A549 (cell line): ENCODE measurements at regions not wholly inside any gene's neighbourhood (a gene's known extent, or its start where the extent isn't known, plus 50 kb on each side); places are given as distances from the start of the nearest gene placed in this dataset.

ENCODE experiments used
- ATAC-seq, 2 experiments: fragments of 200-7000 bp in 1 of 2; fragments of >200 bp in 1 of 2; cut with Nextera tagmentation in 1 of 2; cut with Tn5 transposase in 1 of 2; 3 replicates each; pipeline versions ENCODE4 v1.8.0 to v1.9.1; 2018 to 2020; ENCODE audit warnings: mild to moderate bottlenecking in 1 of 2, moderate library complexity in 1 of 2
- CTCF ChIA-PET: fragments of 300-600 bp; sonication (Branson Sonifier 250); formaldehyde crosslinking; extraction: SDS; loops from one replicate; lab custom pipeline; 2021; ENCODE audit warnings: antibody characterized with exemption, inconsistent platforms; lab: Yijun Ruan, JAX
- POLR2A ChIA-PET: fragments of 350-600 bp; formaldehyde crosslinking; extraction: SDS; loops from one replicate; lab custom pipeline; 2021; ENCODE audit warnings: antibody characterized with exemption, inconsistent platforms; lab: Yijun Ruan, JAX
- DNase-seq, 2 experiments: peaks; one replicate each; pipeline versions ENCODE4 v3.0.0 to v3.0.0-alpha.2; 2011 to 2016; ENCODE audit warnings: low read depth in 1 of 2, low spot score in 1 of 2
- FAIRE-seq: peaks from 2 replicates; lab custom pipeline; 2011; peaks lifted over from hg19 to GRCh38; lab: Jason Lieb, UNC
- H3K27ac ChIP-seq, 2 experiments: fragments of >200 bp; sonication (Bioruptor Twin); formaldehyde crosslinking; 3 replicates each; pipeline ENCODE4 v1.5.1; 2016 to 2017
- H3K4me1 ChIP-seq: fragments of >200 bp; sonication (Bioruptor Twin); formaldehyde crosslinking; 3 replicates; pipeline ENCODE4 v1.6.1; 2016
- H3K4me2 ChIP-seq: fragments of >200 bp; sonication (Bioruptor Twin); formaldehyde crosslinking; 3 replicates; pipeline ENCODE4 v1.6.1; 2016
- H3K4me3 ChIP-seq: fragments of >200 bp; sonication (Bioruptor Twin); formaldehyde crosslinking; 3 replicates; pipeline ENCODE4 v1.5.1; 2016
- H3K9me3 ChIP-seq: fragments of >200 bp; sonication (Bioruptor Twin); formaldehyde crosslinking; 3 replicates; pipeline ENCODE4 v1.6.1; 2016
- CEBPB ChIP-seq, 2 experiments: fragments of >200 bp in 1 of 2; sonication (Bioruptor Twin) in 1 of 2; formaldehyde crosslinking in 1 of 2; IDR thresholded peaks; 2 replicates each; pipeline ENCODE4 v1.6.1; 2012 to 2016
- CHD4 ChIP-seq: fragments of 200-600 bp; sonication (generic); IDR thresholded peaks from 2 replicates; pipeline ENCODE4 v1.6.1; 2016; ENCODE audit warnings: antibody characterized with exemption, mild to moderate bottlenecking, borderline replicate concordance
- EHF ChIP-seq: fragments of 250-450 bp; sonication (Bioruptor Pico); IDR thresholded peaks from 2 replicates; pipeline ENCODE4 v1.5.0; 2020; ENCODE audit warnings: mild to moderate bottlenecking
- ESRRA ChIP-seq: fragments of 150-350 bp; IDR thresholded peaks from 2 replicates; pipeline ENCODE4 v1.6.1; 2014; ENCODE audit warnings: mild to moderate bottlenecking, low read length, borderline replicate concordance
- FOSB ChIP-seq: fragments of 250-450 bp; sonication (Bioruptor Pico); IDR thresholded peaks from 2 replicates; pipeline ENCODE4 v1.5.0; 2020; ENCODE audit warnings: mild to moderate bottlenecking, moderate library complexity
- FOSL2 ChIP-seq, 2 experiments: fragments of 450-650 bp in 1 of 2; fragments of >200 bp in 1 of 2; sonication (Bioruptor Twin) in 1 of 2; formaldehyde crosslinking; IDR thresholded peaks; 2 replicates each; pipeline versions ENCODE4 v1.5.0 to v1.6.1; 2016 to 2020; ENCODE audit warnings: mild to moderate bottlenecking in 1 of 2, moderate library complexity in 1 of 2
- GATA3 ChIP-seq: IDR thresholded peaks from 2 replicates; pipeline ENCODE4 v1.6.1; 2012; ENCODE audit warnings: borderline replicate concordance
- HDAC2 ChIP-seq: fragments of 200-600 bp; sonication (generic); IDR thresholded peaks from 2 replicates; pipeline ENCODE4 v1.6.1; 2016
- HOXB5 ChIP-seq: fragments of 250-450 bp; sonication (Bioruptor Pico); IDR thresholded peaks from 2 replicates; pipeline ENCODE4 v1.5.0; 2020; ENCODE audit warnings: mild to moderate bottlenecking, moderate library complexity
- JUN ChIP-seq, 2 experiments: fragments of >200 bp; sonication (Bioruptor Twin); formaldehyde crosslinking; IDR thresholded peaks; 2 replicates in 1 of 2; 3 replicates in 1 of 2; pipeline ENCODE4 v1.6.1; 2016 to 2017
- KDM1A ChIP-seq: fragments of 200-600 bp; sonication (generic); IDR thresholded peaks from 2 replicates; pipeline ENCODE4 v1.6.1; 2016; ENCODE audit warnings: low read depth, mild to moderate bottlenecking
- NPAS2 ChIP-seq: fragments of 250-450 bp; sonication (Bioruptor Pico); IDR thresholded peaks from 2 replicates; pipeline ENCODE4 v1.8.0; 2022; ENCODE audit warnings: mild to moderate bottlenecking, moderate library complexity, borderline replicate concordance
- POLR2A ChIP-seq: IDR thresholded peaks from 2 replicates; pipeline ENCODE4 v1.6.1; 2012; ENCODE audit warnings: mild to moderate bottlenecking, low read length
- RAD21 ChIP-seq, 2 experiments: fragments of >200 bp in 1 of 2; sonication (Bioruptor Twin) in 1 of 2; formaldehyde crosslinking in 1 of 2; IDR thresholded peaks in 1 of 2; conservative IDR thresholded peaks in 1 of 2; 2 replicates in 1 of 2; 3 replicates in 1 of 2; pipeline ENCODE4 v1.6.1; 2012 to 2018; ENCODE audit warnings: inconsistent platforms in 1 of 2
- RFX5 ChIP-seq: fragments of 450-650 bp; IDR thresholded peaks from 2 replicates; pipeline ENCODE4 v1.7.1; 2014; ENCODE audit warnings: antibody characterized with exemption, mild to moderate bottlenecking, moderate library complexity
- RNF2 ChIP-seq: fragments of 200-600 bp; sonication (generic); IDR thresholded peaks from 2 replicates; pipeline ENCODE4 v1.6.1; 2016; ENCODE audit warnings: low read depth, mild to moderate bottlenecking, antibody characterized with exemption, moderate library complexity, borderline replicate concordance
- SREBF2 ChIP-seq: fragments of 450-650 bp; IDR thresholded peaks from 2 replicates; pipeline ENCODE4 v1.6.1; 2014; ENCODE audit warnings: mild to moderate bottlenecking, moderate library complexity
- TFCP2L1 ChIP-seq: fragments of 250-450 bp; sonication (Bioruptor Pico); IDR thresholded peaks from 2 replicates; pipeline ENCODE4 v1.5.0; 2021; ENCODE audit warnings: mild to moderate bottlenecking
- ZC3H11A ChIP-seq: fragments of 450-650 bp; IDR thresholded peaks from 2 replicates; pipeline ENCODE4 v1.6.1; 2014; ENCODE audit warnings: antibody characterized with exemption, mild to moderate bottlenecking
- WGBS: methylation state at CpG from one replicate; pipeline ENCODE4 v1.1.6; 2017; ENCODE audit errors: missing lambda C conversion rate; 5-methylcytosine and 5-hydroxymethylcytosine counted together
- TF ChIP-seq, protein P1 (sequence below): fragments of 450-650 bp; IDR thresholded peaks from 2 replicates; pipeline ENCODE4 v1.6.1; 2014; ENCODE audit warnings: antibody characterized with exemption
- TF ChIP-seq, protein P2 (sequence below): fragments of >200 bp; sonication (Bioruptor Twin); formaldehyde crosslinking; IDR thresholded peaks from 3 replicates; pipeline ENCODE4 v1.5.1; 2016
- TF ChIP-seq, protein P3 (sequence below): fragments of 150-350 bp; IDR thresholded peaks from 2 replicates; pipeline ENCODE4 v1.6.1; 2014; ENCODE audit warnings: low read depth, mild to moderate bottlenecking, low read length
- TF ChIP-seq, protein P4 (sequence below): IDR thresholded peaks from 2 replicates; pipeline ENCODE4 v1.6.1; 2012
- TF ChIP-seq, protein P5 (sequence below): IDR thresholded peaks from 2 replicates; pipeline ENCODE4 v1.6.1; 2012; ENCODE audit warnings: low read depth, borderline replicate concordance
- TF ChIP-seq, protein P6 (sequence below): IDR thresholded peaks from 2 replicates; pipeline ENCODE4 v1.6.1; 2012
- TF ChIP-seq, protein P7 (sequence below): fragments of 250-450 bp; sonication (Bioruptor Pico); IDR thresholded peaks from 2 replicates; pipeline ENCODE4 v1.5.0; 2020; ENCODE audit warnings: low read depth, mild to moderate bottlenecking, moderate library complexity

DNA sequence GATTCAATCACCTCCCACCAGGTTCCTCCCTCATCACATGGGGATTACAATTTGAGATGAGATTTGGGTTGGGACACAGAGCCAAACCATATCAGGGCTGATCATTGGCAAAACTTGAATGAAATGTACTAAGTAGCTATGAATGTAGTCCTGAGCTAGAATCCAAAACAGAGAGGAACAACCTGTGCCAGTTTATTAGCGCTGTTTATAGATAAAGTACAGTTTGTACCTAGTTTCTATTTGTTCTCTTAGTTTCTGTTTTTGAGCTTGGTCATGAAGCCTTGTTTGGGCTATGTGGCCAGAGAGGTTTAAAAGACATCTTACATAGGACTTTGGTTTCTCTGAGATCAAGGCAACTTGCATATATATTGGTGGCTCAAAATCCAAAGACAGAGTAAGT lies 66.9 kb upstream of the INPP4B start:
- WGBS = 11% methylated on average over 1 of the region's 1 CpG
- TF ChIP-seq, protein P1, sequence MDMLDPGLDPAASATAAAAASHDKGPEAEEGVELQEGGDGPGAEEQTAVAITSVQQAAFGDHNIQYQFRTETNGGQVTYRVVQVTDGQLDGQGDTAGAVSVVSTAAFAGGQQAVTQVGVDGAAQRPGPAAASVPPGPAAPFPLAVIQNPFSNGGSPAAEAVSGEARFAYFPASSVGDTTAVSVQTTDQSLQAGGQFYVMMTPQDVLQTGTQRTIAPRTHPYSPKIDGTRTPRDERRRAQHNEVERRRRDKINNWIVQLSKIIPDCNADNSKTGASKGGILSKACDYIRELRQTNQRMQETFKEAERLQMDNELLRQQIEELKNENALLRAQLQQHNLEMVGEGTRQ = no peak
- TF ChIP-seq NPAS2 (CRISPR knock-in tag) (no peak), CEBPB (IDR thresholded peaks at IDR 0.05) (no peak), GATA3 (no peak), ZC3H11A (no peak), SREBF2 (no peak), ESRRA (no peak), EHF (CRISPR knock-in tag) (no peak), JUN (IDR thresholded peaks at IDR 0.05) (no peak), CHD4 (no peak), HDAC2 (no peak), RAD21 (conservative IDR thresholded peaks at IDR 0.05 in 1 of 2, IDR thresholded peaks at IDR 0.05 in 1 of 2) (no peak), FOSL2 (IDR thresholded peaks at IDR 0.05) (no peak), FOSL2 (CRISPR knock-in tag; IDR thresholded peaks at IDR 0.05) (no peak)
- TF ChIP-seq, protein P2, sequence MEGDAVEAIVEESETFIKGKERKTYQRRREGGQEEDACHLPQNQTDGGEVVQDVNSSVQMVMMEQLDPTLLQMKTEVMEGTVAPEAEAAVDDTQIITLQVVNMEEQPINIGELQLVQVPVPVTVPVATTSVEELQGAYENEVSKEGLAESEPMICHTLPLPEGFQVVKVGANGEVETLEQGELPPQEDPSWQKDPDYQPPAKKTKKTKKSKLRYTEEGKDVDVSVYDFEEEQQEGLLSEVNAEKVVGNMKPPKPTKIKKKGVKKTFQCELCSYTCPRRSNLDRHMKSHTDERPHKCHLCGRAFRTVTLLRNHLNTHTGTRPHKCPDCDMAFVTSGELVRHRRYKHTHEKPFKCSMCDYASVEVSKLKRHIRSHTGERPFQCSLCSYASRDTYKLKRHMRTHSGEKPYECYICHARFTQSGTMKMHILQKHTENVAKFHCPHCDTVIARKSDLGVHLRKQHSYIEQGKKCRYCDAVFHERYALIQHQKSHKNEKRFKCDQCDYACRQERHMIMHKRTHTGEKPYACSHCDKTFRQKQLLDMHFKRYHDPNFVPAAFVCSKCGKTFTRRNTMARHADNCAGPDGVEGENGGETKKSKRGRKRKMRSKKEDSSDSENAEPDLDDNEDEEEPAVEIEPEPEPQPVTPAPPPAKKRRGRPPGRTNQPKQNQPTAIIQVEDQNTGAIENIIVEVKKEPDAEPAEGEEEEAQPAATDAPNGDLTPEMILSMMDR = no peak
- TF ChIP-seq, protein P3, sequence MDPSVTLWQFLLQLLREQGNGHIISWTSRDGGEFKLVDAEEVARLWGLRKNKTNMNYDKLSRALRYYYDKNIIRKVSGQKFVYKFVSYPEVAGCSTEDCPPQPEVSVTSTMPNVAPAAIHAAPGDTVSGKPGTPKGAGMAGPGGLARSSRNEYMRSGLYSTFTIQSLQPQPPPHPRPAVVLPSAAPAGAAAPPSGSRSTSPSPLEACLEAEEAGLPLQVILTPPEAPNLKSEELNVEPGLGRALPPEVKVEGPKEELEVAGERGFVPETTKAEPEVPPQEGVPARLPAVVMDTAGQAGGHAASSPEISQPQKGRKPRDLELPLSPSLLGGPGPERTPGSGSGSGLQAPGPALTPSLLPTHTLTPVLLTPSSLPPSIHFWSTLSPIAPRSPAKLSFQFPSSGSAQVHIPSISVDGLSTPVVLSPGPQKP = no peak
- TF ChIP-seq, protein P4, sequence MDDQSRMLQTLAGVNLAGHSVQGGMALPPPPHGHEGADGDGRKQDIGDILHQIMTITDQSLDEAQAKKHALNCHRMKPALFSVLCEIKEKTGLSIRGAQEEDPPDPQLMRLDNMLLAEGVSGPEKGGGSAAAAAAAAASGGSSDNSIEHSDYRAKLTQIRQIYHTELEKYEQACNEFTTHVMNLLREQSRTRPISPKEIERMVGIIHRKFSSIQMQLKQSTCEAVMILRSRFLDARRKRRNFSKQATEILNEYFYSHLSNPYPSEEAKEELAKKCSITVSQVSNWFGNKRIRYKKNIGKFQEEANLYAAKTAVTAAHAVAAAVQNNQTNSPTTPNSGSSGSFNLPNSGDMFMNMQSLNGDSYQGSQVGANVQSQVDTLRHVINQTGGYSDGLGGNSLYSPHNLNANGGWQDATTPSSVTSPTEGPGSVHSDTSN = no peak
- TF ChIP-seq, protein P5, sequence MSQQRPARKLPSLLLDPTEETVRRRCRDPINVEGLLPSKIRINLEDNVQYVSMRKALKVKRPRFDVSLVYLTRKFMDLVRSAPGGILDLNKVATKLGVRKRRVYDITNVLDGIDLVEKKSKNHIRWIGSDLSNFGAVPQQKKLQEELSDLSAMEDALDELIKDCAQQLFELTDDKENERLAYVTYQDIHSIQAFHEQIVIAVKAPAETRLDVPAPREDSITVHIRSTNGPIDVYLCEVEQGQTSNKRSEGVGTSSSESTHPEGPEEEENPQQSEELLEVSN = no peak
- DNase-seq (no peak), ATAC-seq (no peak), FAIRE-seq (no peak)
- H3K4me2 ChIP-seq = no peak overlapping the region
- no peaks in the 10 kb centered on the region for H3K4me1 ChIP-seq
- CTCF ChIA-PET = no interaction called here
- H3K27ac ChIP-seq = no peak overlapping the region
- no peaks in the 10 kb centered on the region for H3K9me3 ChIP-seq
- no peak overlapping the region for H3K4me3 ChIP-seq
- POLR2A ChIA-PET = no interaction called here

DNA sequence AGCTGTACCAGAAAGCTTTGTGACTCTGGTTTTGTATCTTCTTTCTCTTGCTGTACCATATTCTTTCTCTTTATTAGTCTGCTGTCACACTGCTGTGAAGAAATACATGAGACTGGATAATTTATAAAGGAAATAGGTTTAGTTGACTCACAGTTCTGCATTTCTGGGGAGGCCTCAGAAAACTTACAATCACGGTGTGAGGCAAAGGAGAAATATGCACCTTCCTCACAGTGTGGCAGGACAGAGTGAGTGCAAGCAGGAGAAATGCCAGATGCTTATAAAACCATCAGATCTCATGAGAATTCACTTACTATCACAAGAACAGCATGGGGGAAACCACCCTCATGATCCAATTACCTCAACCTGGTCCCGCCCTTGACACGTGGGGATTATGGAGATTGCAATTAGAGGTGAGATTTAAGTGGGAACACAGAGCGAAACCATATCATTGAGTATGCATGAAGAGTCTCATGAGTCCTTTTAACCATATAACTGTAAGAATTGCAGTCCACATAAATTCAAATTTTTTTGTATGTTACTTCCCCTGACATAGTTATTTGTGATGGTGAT lies 67.4 kb upstream of the INPP4B start:
- ChIA-PET CTCF (no interaction called here), POLR2A (no interaction called here)
- Histone ChIP-seq H3K9me3 (no peaks in the 10 kb centered on the region), H3K4me2 (no peak overlapping the region), H3K4me3 (no peak overlapping the region), H3K27ac (no peak overlapping the region), H3K4me1 (no peaks in the 10 kb centered on the region)
- FAIRE-seq (no peak), DNase-seq (no peak), ATAC-seq (no peak)
- WGBS = 32% methylated on average over 4 of the region's 4 CpGs
- TF ChIP-seq RFX5 (no peak), JUN (IDR thresholded peaks at IDR 0.05) (no peak), RNF2 (no peak), HOXB5 (CRISPR knock-in tag) (no peak), KDM1A (no peak), POLR2A (no peak), TFCP2L1 (no peak), FOSB (CRISPR knock-in tag) (no peak)
- TF ChIP-seq, protein P6, sequence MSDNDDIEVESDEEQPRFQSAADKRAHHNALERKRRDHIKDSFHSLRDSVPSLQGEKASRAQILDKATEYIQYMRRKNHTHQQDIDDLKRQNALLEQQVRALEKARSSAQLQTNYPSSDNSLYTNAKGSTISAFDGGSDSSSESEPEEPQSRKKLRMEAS = no peak
- TF ChIP-seq, protein P7, sequence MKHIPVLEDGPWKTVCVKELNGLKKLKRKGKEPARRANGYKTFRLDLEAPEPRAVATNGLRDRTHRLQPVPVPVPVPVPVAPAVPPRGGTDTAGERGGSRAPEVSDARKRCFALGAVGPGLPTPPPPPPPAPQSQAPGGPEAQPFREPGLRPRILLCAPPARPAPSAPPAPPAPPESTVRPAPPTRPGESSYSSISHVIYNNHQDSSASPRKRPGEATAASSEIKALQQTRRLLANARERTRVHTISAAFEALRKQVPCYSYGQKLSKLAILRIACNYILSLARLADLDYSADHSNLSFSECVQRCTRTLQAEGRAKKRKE = no peak
- TF ChIP-seq, protein P2 = no peak
